GM23338 (cell line): ENCODE measurements at regions not wholly inside any gene's neighbourhood (a gene's known extent, or its start where the extent isn't known, plus 50 kb on each side); places are given as distances from the start of the nearest gene placed in this dataset.

Source experiments
- ATAC-seq: fragments of 200-7000 bp; cut with Tn5 transposase; 3 replicates; pipeline ENCODE4 v1.9.1; 2020
- DNase-seq: peaks from one replicate; pipeline ENCODE4 v3.0.0-alpha.2; 2015; ENCODE audit warnings: low spot score
- H2AFZ ChIP-seq: fragments of 200-600 bp; sonication (generic); 2 replicates; pipeline ENCODE4 v1.8.0; 2016; ENCODE audit warnings: antibody characterized with exemption, mild to moderate bottlenecking, moderate library complexity
- H3F3A ChIP-seq: fragments of 200-600 bp; sonication (generic); replicated peaks from 2 replicates; pipeline ENCODE4 v1.8.0; 2017; ENCODE audit warnings: antibody characterized with exemption, mixed run types, low read depth
- H3K27ac ChIP-seq: fragments of 200-600 bp; sonication (generic); 2 replicates; pipeline ENCODE4 v1.6.1; 2016; ENCODE audit warnings: low read depth
- H3K27me3 ChIP-seq: fragments of 200-600 bp; sonication (generic); 2 replicates; pipeline ENCODE4 v1.8.0; 2016; ENCODE audit warnings: mild to moderate bottlenecking, mixed run types, moderate library complexity; ENCODE audit not compliant: insufficient read depth
- H3K36me3 ChIP-seq: fragments of 200-600 bp; sonication (generic); 2 replicates; pipeline ENCODE4 v1.8.0; 2016; ENCODE audit warnings: mild to moderate bottlenecking; ENCODE audit not compliant: insufficient read depth
- H3K4me1 ChIP-seq: fragments of 200-600 bp; sonication (generic); 2 replicates; pipeline ENCODE4 v1.8.0; 2016; ENCODE audit warnings: mild to moderate bottlenecking, moderate library complexity; ENCODE audit not compliant: insufficient read depth
- H3K4me2 ChIP-seq: fragments of 200-600 bp; sonication (generic); 2 replicates; pipeline ENCODE4 v1.7.1; 2017; ENCODE audit warnings: mixed run types
- H3K4me3 ChIP-seq: fragments of 200-600 bp; sonication (generic); 2 replicates; pipeline ENCODE4 v1.6.1; 2016; ENCODE audit warnings: mixed run types
- H3K79me2 ChIP-seq: fragments of 200-600 bp; sonication (generic); replicated peaks from 2 replicates; pipeline ENCODE4 v1.8.0; 2017; ENCODE audit warnings: mild to moderate bottlenecking; ENCODE audit not compliant: insufficient read depth
- H3K9me2 ChIP-seq: fragments of 200-600 bp; sonication (generic); 2 replicates; pipeline ENCODE4 v1.8.0; 2017; ENCODE audit not compliant: insufficient read depth
- H4K20me1 ChIP-seq: fragments of 200-600 bp; sonication (generic); replicated peaks from 2 replicates; pipeline ENCODE4 v1.8.0; 2017; ENCODE audit warnings: mild to moderate bottlenecking; ENCODE audit not compliant: insufficient read depth
- H3K27ac Mint-ChIP-seq: 2 replicates; pipeline ENCODE4 v1.8.0; 2020; ENCODE audit warnings: inconsistent platforms, mild to moderate bottlenecking, moderate library complexity, mixed read lengths
- H3K27me3 Mint-ChIP-seq: 3 replicates; pipeline ENCODE4 v1.8.0; 2022; ENCODE audit warnings: low read depth, mild to moderate bottlenecking, moderate library complexity, mixed read lengths, inconsistent platforms; ENCODE audit not compliant: insufficient read depth, poor library complexity
- H3K36me3 Mint-ChIP-seq: 3 replicates; pipeline ENCODE4 v1.8.0; 2021; ENCODE audit warnings: low read depth, mild to moderate bottlenecking, inconsistent platforms, moderate library complexity, mixed read lengths
- H3K4me1 Mint-ChIP-seq: 3 replicates; pipeline ENCODE4 v1.8.0; 2020; ENCODE audit warnings: mild to moderate bottlenecking, inconsistent platforms, mixed read lengths
- H3K4me3 Mint-ChIP-seq: 3 replicates; pipeline ENCODE4 v1.8.0; 2021; ENCODE audit warnings: moderate library complexity, mild to moderate bottlenecking, inconsistent platforms, mixed read lengths
- H3K9me3 Mint-ChIP-seq: 3 replicates; pipeline ENCODE4 v1.8.0; 2020; ENCODE audit warnings: moderate library complexity, mild to moderate bottlenecking, inconsistent platforms, mixed read lengths
- EZH2 ChIP-seq: fragments of 200-600 bp; sonication (generic); IDR thresholded peaks from one replicate; pipeline ENCODE4 v1.8.0; 2017; ENCODE audit warnings: antibody characterized with exemption, mild to moderate bottlenecking, low read depth; ENCODE audit not compliant: unreplicated experiment
- EZH2phosphoT487 ChIP-seq: fragments of 200-600 bp; sonication (generic); IDR thresholded peaks from one replicate; pipeline ENCODE4 v1.8.1; 2018; ENCODE audit warnings: antibody characterized with exemption; ENCODE audit not compliant: unreplicated experiment
- JUNB ChIP-seq: IDR thresholded peaks from one replicate; pipeline ENCODE4 v1.6.1; 2016; ENCODE audit warnings: antibody characterized with exemption; ENCODE audit not compliant: unreplicated experiment
- NANOG ChIP-seq: IDR thresholded peaks from 2 replicates; pipeline ENCODE4 v1.6.1; 2016; ENCODE audit warnings: antibody characterized with exemption, borderline replicate concordance
- STAT1 ChIP-seq: IDR thresholded peaks from one replicate; pipeline ENCODE4 v1.6.1; 2016; ENCODE audit warnings: antibody characterized with exemption; ENCODE audit not compliant: unreplicated experiment
- ZNF114 ChIP-seq: fragments of 250-450 bp; sonication (Bioruptor Pico); IDR thresholded peaks from 2 replicates; pipeline ENCODE4 v1.5.0; 2020; ENCODE audit warnings: mild to moderate bottlenecking, moderate library complexity
- TF ChIP-seq, protein P1 (sequence below): IDR thresholded peaks from one replicate; pipeline ENCODE4 v1.6.1; 2018; ENCODE audit warnings: antibody characterized with exemption; ENCODE audit not compliant: unreplicated experiment
- TF ChIP-seq, protein P2 (sequence below): fragments of 250-450 bp; sonication (Bioruptor Pico); IDR thresholded peaks from 2 replicates; pipeline ENCODE4 v1.5.0; 2020; ENCODE audit warnings: mild to moderate bottlenecking, moderate library complexity
- TF ChIP-seq, protein P3 (sequence below): IDR thresholded peaks from 2 replicates; pipeline ENCODE4 v1.6.1; 2016; ENCODE audit warnings: antibody characterized with exemption

DNA sequence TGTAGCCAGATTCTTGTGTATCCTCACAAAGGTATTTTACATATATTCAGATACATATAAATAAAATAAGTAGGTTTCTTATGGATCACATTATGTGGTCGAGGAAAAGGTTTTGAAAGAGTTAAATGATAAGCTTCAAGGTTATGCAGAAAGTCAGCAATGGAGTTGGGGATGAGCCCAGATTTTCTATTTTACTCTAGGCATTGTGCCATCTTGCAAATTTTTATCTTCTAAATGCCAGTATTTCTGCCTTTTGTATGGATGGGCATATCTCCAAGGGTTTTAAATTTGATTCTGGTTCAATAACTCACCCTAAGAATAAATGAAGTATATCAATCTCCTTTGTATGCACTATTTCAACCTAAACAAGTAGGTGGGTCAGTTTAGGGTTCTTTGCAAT, 410.7 kb downstream of the DMRTA1 start:
- Mint-ChIP-seq H3K9me3 (peaks cover 19% of the 10 kb centered on the region; the same call in 2 of the 3 replicates), H3K27ac (no peak overlapping the region), H3K27me3 (no peaks in the 10 kb centered on the region), H3K4me1 (peaks cover 5% of the 10 kb centered on the region; the same call in 1 of the 3 replicates), H3K36me3 (peaks cover 3% of the 10 kb centered on the region; the same call in 1 of the 3 replicates), H3K4me3 (no peak overlapping the region)
- TF ChIP-seq STAT1 (no peak), JUNB (no peak), EZH2 (no peak), EZH2phosphoT487 (no peak), ZNF114 (no peak), NANOG (no peak)
- TF ChIP-seq, protein P1, sequence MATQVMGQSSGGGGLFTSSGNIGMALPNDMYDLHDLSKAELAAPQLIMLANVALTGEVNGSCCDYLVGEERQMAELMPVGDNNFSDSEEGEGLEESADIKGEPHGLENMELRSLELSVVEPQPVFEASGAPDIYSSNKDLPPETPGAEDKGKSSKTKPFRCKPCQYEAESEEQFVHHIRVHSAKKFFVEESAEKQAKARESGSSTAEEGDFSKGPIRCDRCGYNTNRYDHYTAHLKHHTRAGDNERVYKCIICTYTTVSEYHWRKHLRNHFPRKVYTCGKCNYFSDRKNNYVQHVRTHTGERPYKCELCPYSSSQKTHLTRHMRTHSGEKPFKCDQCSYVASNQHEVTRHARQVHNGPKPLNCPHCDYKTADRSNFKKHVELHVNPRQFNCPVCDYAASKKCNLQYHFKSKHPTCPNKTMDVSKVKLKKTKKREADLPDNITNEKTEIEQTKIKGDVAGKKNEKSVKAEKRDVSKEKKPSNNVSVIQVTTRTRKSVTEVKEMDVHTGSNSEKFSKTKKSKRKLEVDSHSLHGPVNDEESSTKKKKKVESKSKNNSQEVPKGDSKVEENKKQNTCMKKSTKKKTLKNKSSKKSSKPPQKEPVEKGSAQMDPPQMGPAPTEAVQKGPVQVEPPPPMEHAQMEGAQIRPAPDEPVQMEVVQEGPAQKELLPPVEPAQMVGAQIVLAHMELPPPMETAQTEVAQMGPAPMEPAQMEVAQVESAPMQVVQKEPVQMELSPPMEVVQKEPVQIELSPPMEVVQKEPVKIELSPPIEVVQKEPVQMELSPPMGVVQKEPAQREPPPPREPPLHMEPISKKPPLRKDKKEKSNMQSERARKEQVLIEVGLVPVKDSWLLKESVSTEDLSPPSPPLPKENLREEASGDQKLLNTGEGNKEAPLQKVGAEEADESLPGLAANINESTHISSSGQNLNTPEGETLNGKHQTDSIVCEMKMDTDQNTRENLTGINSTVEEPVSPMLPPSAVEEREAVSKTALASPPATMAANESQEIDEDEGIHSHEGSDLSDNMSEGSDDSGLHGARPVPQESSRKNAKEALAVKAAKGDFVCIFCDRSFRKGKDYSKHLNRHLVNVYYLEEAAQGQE = no peak
- TF ChIP-seq, protein P2, sequence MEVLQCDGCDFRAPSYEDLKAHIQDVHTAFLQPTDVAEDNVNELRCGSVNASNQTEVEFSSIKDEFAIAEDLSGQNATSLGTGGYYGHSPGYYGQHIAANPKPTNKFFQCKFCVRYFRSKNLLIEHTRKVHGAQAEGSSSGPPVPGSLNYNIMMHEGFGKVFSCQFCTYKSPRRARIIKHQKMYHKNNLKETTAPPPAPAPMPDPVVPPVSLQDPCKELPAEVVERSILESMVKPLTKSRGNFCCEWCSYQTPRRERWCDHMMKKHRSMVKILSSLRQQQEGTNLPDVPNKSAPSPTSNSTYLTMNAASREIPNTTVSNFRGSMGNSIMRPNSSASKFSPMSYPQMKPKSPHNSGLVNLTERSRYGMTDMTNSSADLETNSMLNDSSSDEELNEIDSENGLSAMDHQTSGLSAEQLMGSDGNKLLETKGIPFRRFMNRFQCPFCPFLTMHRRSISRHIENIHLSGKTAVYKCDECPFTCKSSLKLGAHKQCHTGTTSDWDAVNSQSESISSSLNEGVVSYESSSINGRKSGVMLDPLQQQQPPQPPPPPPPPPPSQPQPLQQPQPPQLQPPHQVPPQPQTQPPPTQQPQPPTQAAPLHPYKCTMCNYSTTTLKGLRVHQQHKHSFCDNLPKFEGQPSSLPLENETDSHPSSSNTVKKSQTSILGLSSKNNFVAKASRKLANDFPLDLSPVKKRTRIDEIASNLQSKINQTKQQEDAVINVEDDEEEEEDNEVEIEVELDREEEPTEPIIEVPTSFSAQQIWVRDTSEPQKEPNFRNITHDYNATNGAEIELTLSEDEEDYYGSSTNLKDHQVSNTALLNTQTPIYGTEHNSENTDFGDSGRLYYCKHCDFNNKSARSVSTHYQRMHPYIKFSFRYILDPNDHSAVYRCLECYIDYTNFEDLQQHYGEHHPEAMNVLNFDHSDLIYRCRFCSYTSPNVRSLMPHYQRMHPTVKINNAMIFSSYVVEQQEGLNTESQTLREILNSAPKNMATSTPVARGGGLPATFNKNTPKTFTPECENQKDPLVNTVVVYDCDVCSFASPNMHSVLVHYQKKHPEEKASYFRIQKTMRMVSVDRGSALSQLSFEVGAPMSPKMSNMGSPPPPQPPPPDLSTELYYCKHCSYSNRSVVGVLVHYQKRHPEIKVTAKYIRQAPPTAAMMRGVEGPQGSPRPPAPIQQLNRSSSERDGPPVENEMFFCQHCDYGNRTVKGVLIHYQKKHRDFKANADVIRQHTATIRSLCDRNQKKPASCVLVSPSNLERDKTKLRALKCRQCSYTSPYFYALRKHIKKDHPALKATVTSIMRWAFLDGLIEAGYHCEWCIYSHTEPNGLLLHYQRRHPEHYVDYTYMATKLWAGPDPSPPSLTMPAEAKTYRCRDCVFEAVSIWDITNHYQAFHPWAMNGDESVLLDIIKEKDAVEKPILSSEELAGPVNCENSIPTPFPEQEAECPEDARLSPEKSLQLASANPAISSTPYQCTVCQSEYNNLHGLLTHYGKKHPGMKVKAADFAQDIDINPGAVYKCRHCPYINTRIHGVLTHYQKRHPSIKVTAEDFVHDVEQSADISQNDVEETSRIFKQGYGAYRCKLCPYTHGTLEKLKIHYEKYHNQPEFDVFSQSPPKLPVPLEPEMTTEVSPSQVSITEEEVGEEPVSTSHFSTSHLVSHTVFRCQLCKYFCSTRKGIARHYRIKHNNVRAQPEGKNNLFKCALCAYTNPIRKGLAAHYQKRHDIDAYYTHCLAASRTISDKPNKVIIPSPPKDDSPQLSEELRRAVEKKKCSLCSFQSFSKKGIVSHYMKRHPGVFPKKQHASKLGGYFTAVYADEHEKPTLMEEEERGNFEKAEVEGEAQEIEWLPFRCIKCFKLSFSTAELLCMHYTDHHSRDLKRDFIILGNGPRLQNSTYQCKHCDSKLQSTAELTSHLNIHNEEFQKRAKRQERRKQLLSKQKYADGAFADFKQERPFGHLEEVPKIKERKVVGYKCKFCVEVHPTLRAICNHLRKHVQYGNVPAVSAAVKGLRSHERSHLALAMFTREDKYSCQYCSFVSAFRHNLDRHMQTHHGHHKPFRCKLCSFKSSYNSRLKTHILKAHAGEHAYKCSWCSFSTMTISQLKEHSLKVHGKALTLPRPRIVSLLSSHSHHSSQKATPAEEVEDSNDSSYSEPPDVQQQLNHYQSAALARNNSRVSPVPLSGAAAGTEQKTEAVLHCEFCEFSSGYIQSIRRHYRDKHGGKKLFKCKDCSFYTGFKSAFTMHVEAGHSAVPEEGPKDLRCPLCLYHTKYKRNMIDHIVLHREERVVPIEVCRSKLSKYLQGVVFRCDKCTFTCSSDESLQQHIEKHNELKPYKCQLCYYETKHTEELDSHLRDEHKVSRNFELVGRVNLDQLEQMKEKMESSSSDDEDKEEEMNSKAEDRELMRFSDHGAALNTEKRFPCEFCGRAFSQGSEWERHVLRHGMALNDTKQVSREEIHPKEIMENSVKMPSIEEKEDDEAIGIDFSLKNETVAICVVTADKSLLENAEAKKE (CRISPR knock-in tag) = no peak
- TF ChIP-seq, protein P3, sequence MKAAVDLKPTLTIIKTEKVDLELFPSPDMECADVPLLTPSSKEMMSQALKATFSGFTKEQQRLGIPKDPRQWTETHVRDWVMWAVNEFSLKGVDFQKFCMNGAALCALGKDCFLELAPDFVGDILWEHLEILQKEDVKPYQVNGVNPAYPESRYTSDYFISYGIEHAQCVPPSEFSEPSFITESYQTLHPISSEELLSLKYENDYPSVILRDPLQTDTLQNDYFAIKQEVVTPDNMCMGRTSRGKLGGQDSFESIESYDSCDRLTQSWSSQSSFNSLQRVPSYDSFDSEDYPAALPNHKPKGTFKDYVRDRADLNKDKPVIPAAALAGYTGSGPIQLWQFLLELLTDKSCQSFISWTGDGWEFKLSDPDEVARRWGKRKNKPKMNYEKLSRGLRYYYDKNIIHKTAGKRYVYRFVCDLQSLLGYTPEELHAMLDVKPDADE = no peak
- H4K20me1 ChIP-seq = no peaks in the 10 kb centered on the region
- no peaks in the 10 kb centered on the region for H3F3A ChIP-seq
- no peak for ATAC-seq
- no peaks in the 10 kb centered on the region for H3K27me3 ChIP-seq
- no peak overlapping the region for H2AFZ ChIP-seq
- H3K36me3 ChIP-seq = no peaks in the 10 kb centered on the region
- H3K27ac ChIP-seq = no peak overlapping the region
- H3K4me3 ChIP-seq = no peak overlapping the region
- no peaks in the 10 kb centered on the region for H3K79me2 ChIP-seq
- no peaks in the 10 kb centered on the region; the same call in 1 of the 2 replicates for H3K9me2 ChIP-seq
- H3K4me1 ChIP-seq = no peaks in the 10 kb centered on the region
- no peak for DNase-seq
- H3K4me2 ChIP-seq = no peak overlapping the region
